Body of pancreas (tissue), 4 donors: ENCODE measurements at regions not wholly inside any gene's neighbourhood (a gene's known extent, or its start where the extent isn't known, plus 50 kb on each side); places are given as distances from the start of the nearest gene placed in this dataset.
"Not testable (repeated sequence)": the region's sequence is repeated elsewhere in the genome, so short reads cannot be mapped to it uniquely, and the experiment has no call there.

Experiments
- ATAC-seq: fragments of 150-250 bp; one replicate; pipeline ENCODE4 v1.9.1; 2016
- DNase-seq, 4 donors: peaks; one replicate each; pipeline ENCODE4 v3.0.0-alpha.2; 2019
- H3K27ac ChIP-seq, 4 donors: fragments of 200-600 bp; sonication (generic); 1 replicate in 3 of 4; 2 replicates in 1 of 4; pipeline versions ENCODE4 v1.5.1 to v1.6.1; 2016 to 2019; ENCODE audit warnings: mild to moderate bottlenecking in 1 of 4, mixed read lengths in 1 of 4, moderate library complexity in 1 of 4
- H3K27me3 ChIP-seq, 2 donors: fragments of 200-600 bp; sonication (generic); one replicate each; pipeline ENCODE4 v1.6.0; 2016; ENCODE audit warnings: mild to moderate bottlenecking in 1 of 2
- H3K36me3 ChIP-seq, 2 donors: fragments of 200-600 bp; sonication (generic); replicated peaks in 1 of 2; 2 replicates each; pipeline ENCODE4 v1.5.1; 2016; ENCODE audit warnings: low read depth in 2 of 2; ENCODE audit not compliant: insufficient read depth in 1 of 2
- H3K4me1 ChIP-seq: fragments of 200-600 bp; sonication (generic); one replicate; pipeline ENCODE4 v1.6.0; 2016
- H3K4me3 ChIP-seq, 2 donors: fragments of 200-600 bp; sonication (generic); 1 replicate in 1 of 2; 2 replicates in 1 of 2; pipeline ENCODE4 v1.5.1; 2016 to 2019
- H3K9me3 ChIP-seq, 3 donors: fragments of 200-600 bp; sonication (generic); 1 replicate in 2 of 3; 2 replicates in 1 of 3; pipeline ENCODE4 v1.5.1; 2016
- CTCF ChIP-seq, 7 experiments: fragments of 450-650 bp in 4 of 7; fragments of 200-600 bp in 3 of 7; sonication (generic) in 3 of 7; IDR thresholded peaks; one replicate each; pipeline ENCODE4 v1.5.1; 2016 to 2019; ENCODE audit warnings: antibody characterized with exemption in 7 of 7
- POLR2A ChIP-seq, 3 donors: fragments of 450-650 bp; IDR thresholded peaks; one replicate each; pipeline ENCODE4 v1.6.1; 2016; ENCODE audit warnings: antibody characterized with exemption in 3 of 3, mild to moderate bottlenecking in 2 of 3
- WGBS, 2 donors: methylation state at CpG; one replicate each; pipeline ENCODE4 v1.1.5; 2017; 5-methylcytosine and 5-hydroxymethylcytosine counted together
- intact Hi-C: fragments of 100-400 bp; cut with DNase I; formaldehyde crosslinking; loops from one replicate; pipeline ENCODE4 v1.15.1; 2023

GRCh38 chr3:150130404-150131100 is 159.9 kb upstream of the PFN2 start:
- Histone ChIP-seq H3K4me1 (no peaks in the 10 kb centered on the region), H3K4me3 (no peak overlapping the region), H3K27me3 (no peaks in the 10 kb centered on the region), H3K27ac (no peak overlapping the region), H3K36me3 (no peaks in the 10 kb centered on the region), H3K9me3 (no peaks in the 10 kb centered on the region)
- intact Hi-C loops: no loop called here
- ATAC-seq (no peak), DNase-seq (no peak)
- 90 to 91% methylated on average over 2 to 4 of the region's 5 CpGs for WGBS, 2 donors
- TF ChIP-seq CTCF (IDR thresholded peaks at IDR 0.05) (no peak), POLR2A (IDR thresholded peaks at IDR 0.05) (no peak)

DNA sequence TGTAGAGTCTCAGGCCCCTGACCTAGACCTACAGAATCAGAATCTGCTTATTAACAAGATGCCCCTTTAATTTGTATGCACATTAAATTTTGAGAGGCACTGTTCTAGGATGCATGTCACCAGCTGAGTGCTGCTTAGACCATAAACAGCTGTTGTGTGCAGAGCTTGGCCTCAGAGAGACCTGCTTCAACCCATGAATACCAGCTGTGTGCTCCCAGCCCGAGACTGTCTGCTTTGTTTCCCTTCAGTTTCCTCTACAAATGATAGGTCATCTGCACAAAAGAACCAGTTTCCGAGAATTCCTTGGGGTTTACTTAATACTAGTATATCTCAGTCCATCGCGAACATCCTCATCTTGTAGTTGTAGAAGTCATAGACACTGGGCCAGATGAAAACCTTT is 158.5 kb upstream of the PFN2 start:
- DNase-seq (no peak), ATAC-seq (no peak)
- H3K36me3 ChIP-seq: no peaks in the 10 kb centered on the region
- H3K4me1 ChIP-seq: no peaks in the 10 kb centered on the region
- no peaks in the 10 kb centered on the region for H3K9me3 ChIP-seq
- TF ChIP-seq CTCF (IDR thresholded peaks at IDR 0.05) (no peak), POLR2A (IDR thresholded peaks at IDR 0.05) (no peak)
- H3K27ac ChIP-seq: no peak overlapping the region
- H3K4me3 ChIP-seq: no peak overlapping the region
- no peaks in the 10 kb centered on the region for H3K27me3 ChIP-seq
- 79 to 87% methylated on average over 4 of the region's 4 CpGs for WGBS, 2 donors
- intact Hi-C loops: no loop called here

DNA sequence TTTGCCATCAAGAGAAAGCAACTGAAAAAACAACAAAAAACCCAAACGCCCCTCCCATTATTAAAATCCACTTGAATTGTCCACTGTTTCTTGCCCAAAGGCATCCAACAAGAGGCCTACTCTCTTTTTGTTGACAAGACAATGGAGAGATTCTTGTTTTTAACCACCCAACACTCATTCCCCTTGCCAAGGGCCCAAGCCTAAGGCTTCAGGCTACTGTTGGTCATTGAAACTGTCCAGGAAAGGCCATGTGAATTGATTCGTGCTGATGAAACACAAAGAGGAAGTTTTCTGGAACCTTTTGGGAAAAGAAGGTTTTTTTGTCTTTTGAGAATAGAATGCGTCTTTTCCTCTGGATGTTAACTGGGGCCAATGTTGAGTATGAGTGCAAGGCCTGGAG is 157.4 kb upstream of the PFN2 start:
- Histone ChIP-seq H3K27ac (no peak overlapping the region), H3K27me3 (no peaks in the 10 kb centered on the region), H3K9me3 (no peaks in the 10 kb centered on the region), H3K4me3 (no peak overlapping the region), H3K36me3 (no peaks in the 10 kb centered on the region), H3K4me1 (no peaks in the 10 kb centered on the region)
- no peak for DNase-seq
- 53 to 62% methylated on average over 3 of the region's 3 CpGs for WGBS, 2 donors
- no peak for ATAC-seq
- intact Hi-C loops: no loop called here
- no peak for TF ChIP-seq CTCF (IDR thresholded peaks at IDR 0.05)
- TF ChIP-seq POLR2A (IDR thresholded peaks at IDR 0.05): no peak

- Histone ChIP-seq H3K9me3 (no peaks in the 10 kb centered on the region), H3K4me3 (no peak overlapping the region), H3K27ac (no peak overlapping the region), H3K4me1 (no peaks in the 10 kb centered on the region), H3K27me3 (no peaks in the 10 kb centered on the region), H3K36me3 (no peaks in the 10 kb centered on the region)
- TF ChIP-seq CTCF (IDR thresholded peaks at IDR 0.05) (no peak), POLR2A (IDR thresholded peaks at IDR 0.05) (no peak)
- WGBS, 2 donors: 74 to 75% methylated on average over 7 of the region's 7 CpGs
- intact Hi-C loops: no loop called here
- no peak for DNase-seq
- ATAC-seq: no peak
Measured at GRCh38 chr3:150127011-150127490, 156.4 kb upstream of the PFN2 start.

DNA sequence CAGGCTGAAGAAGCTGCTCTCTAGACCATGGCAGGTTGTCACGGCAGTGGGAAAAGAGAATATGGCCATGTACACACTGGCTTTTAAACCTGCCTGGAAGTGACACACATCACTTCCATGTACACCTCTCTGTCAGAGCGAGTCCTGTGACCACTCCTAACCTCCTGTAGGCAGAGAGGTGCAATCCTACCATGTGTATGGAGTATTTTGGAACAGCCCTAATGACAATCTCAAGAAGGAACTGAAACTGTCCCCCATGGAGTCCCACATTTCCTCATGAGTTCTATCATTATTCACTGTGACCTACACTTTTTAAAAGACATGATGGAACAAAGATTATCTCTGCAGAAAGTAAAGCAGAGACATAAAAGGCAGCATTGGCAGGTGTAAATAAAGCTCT is 153.4 kb upstream of the PFN2 start:
- Histone ChIP-seq H3K36me3 (no peaks in the 10 kb centered on the region), H3K27me3 (no peaks in the 10 kb centered on the region), H3K27ac (no peak overlapping the region), H3K4me3 (no peak overlapping the region), H3K4me1 (no peaks in the 10 kb centered on the region), H3K9me3 (no peaks in the 10 kb centered on the region)
- ATAC-seq: no peak
- TF ChIP-seq POLR2A (IDR thresholded peaks at IDR 0.05): no peak
- intact Hi-C loops: no loop called here
- DNase-seq: no peak
- 83 to 86% methylated on average over 2 of the region's 2 CpGs for WGBS, 2 donors

DNA sequence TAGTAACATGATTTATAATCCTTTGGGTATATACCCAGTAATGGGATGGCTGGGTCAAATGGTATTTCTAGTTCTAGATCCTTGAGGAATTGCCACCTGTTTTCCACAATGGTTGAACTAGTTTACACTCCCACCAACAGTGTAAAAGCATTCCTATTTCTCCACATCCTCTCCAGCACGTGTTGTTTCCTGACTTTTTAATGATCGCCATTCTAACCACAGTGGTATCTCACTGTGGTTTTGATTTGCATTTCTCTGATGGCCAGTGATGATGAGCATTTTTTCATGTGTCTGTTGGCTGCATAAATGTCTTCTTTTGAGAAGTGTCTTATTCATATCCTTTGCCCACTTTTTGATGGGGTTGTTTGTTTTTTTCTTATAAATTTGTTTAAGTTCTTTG is 152.6 kb upstream of the PFN2 start:
- intact Hi-C loops, H3K4me1 ChIP-seq, H3K27ac ChIP-seq, H3K36me3 ChIP-seq, H3K9me3 ChIP-seq, DNase-seq, ATAC-seq, H3K4me3 ChIP-seq, H3K27me3 ChIP-seq: not testable (repeated sequence)
- 64 to 80% methylated on average over 2 of the region's 2 CpGs for WGBS, 2 donors
